Neuronal stem cell (in vitro differentiated cells): ENCODE measurements at regions not wholly inside any gene's neighbourhood (a gene's known extent, or its start where the extent isn't known, plus 50 kb on each side); places are given as distances from the start of the nearest gene placed in this dataset.

ENCODE experiments used
- DNase-seq: peaks from one replicate; pipeline ENCODE4 v3.0.0-alpha.2; 2013; ENCODE audit warnings: low spot score
- H2AFZ ChIP-seq: one replicate; pipeline ENCODE4 v1.6.1; 2013; ENCODE audit warnings: mild to moderate bottlenecking, low read length, inconsistent platforms
- H2AK5ac ChIP-seq: 2 replicates; pipeline ENCODE4 v1.6.1; 2013; ENCODE audit warnings: low read depth, mild to moderate bottlenecking, inconsistent platforms, low read length, moderate library complexity, mixed read lengths
- H2BK120ac ChIP-seq: 2 replicates; pipeline ENCODE4 v1.6.1; 2013; ENCODE audit warnings: low read depth, mild to moderate bottlenecking, inconsistent platforms, low read length, moderate library complexity, mixed read lengths
- H2BK12ac ChIP-seq: one replicate; pipeline ENCODE4 v1.6.1; 2013; ENCODE audit warnings: low read length, inconsistent platforms
- H2BK15ac ChIP-seq: 2 replicates; pipeline ENCODE4 v1.6.1; 2013; ENCODE audit warnings: mild to moderate bottlenecking, low read length, inconsistent platforms, mixed read lengths
- H2BK5ac ChIP-seq: one replicate; pipeline ENCODE4 v1.6.1; 2013; ENCODE audit warnings: inconsistent platforms, mild to moderate bottlenecking, low read length, moderate library complexity
- H3K14ac ChIP-seq: one replicate; pipeline ENCODE4 v1.6.1; 2013; ENCODE audit warnings: low read length, inconsistent platforms
- H3K18ac ChIP-seq: 2 replicates; pipeline ENCODE4 v1.6.1; 2013; ENCODE audit warnings: low read length, inconsistent platforms
- H3K23ac ChIP-seq: 2 replicates; pipeline ENCODE4 v1.6.1; 2013; ENCODE audit warnings: low read depth, mild to moderate bottlenecking, mixed read lengths, low read length, inconsistent platforms; ENCODE audit not compliant: poor library complexity
- H3K27ac ChIP-seq: replicated peaks from 3 replicates; pipeline ENCODE4 v1.5.1; 2013; ENCODE audit warnings: low read length, inconsistent platforms
- H3K27me3 ChIP-seq, 3 experiments: 2 replicates each; pipeline ENCODE4 v1.6.1; 2013; ENCODE audit warnings: low read length in 3 of 3, mild to moderate bottlenecking in 2 of 3, inconsistent platforms in 1 of 3, low read depth in 1 of 3, mixed read lengths in 1 of 3, moderate library complexity in 1 of 3; ENCODE audit not compliant: control insufficient read depth in 3 of 3, insufficient read depth in 3 of 3
- H3K36me3 ChIP-seq, 2 donors: replicated peaks in 1 of 2; 2 replicates each; pipeline ENCODE4 v1.6.1; 2013; ENCODE audit warnings: low read length in 2 of 2; ENCODE audit not compliant: control insufficient read depth in 2 of 2, insufficient read depth in 2 of 2
- H3K4ac ChIP-seq: 2 replicates; pipeline ENCODE4 v1.6.1; 2013; ENCODE audit warnings: inconsistent platforms, mild to moderate bottlenecking, low read length, moderate library complexity
- H3K4me1 ChIP-seq, 2 donors: 1 replicate in 1 of 2; 2 replicates in 1 of 2; pipeline ENCODE4 v1.6.1; 2013; ENCODE audit warnings: low read length in 2 of 2, low read depth in 1 of 2; ENCODE audit not compliant: control insufficient read depth in 2 of 2, insufficient read depth in 1 of 2
- H3K4me2 ChIP-seq: one replicate; pipeline ENCODE4 v1.6.1; 2013; ENCODE audit warnings: mild to moderate bottlenecking, low read length, inconsistent platforms; ENCODE audit not compliant: insufficient read depth, poor library complexity, severe bottlenecking
- H3K4me3 ChIP-seq, 2 donors: 2 replicates each; pipeline ENCODE4 v1.5.1; 2013; ENCODE audit warnings: low read length in 2 of 2, mild to moderate bottlenecking in 2 of 2, inconsistent platforms in 1 of 2, moderate library complexity in 1 of 2
- H3K79me1 ChIP-seq: one replicate; pipeline ENCODE4 v1.6.1; 2013; ENCODE audit warnings: low read depth, mild to moderate bottlenecking, inconsistent platforms, low read length, moderate library complexity
- H3K9ac ChIP-seq: one replicate; pipeline ENCODE4 v1.6.1; 2013; ENCODE audit warnings: mild to moderate bottlenecking, low read depth, low read length, inconsistent platforms; ENCODE audit not compliant: poor library complexity
- H3K9me3 ChIP-seq, 2 donors: replicated peaks in 1 of 2; 2 replicates each; pipeline versions ENCODE3 to v1.6.1; 2013; ENCODE audit warnings: low read length in 2 of 2, mild to moderate bottlenecking in 2 of 2, inconsistent platforms in 1 of 2, low read depth in 1 of 2, mixed read lengths in 1 of 2, moderate library complexity in 1 of 2; ENCODE audit not compliant: control insufficient read depth in 2 of 2, insufficient read depth in 1 of 2
- H4K8ac ChIP-seq: one replicate; pipeline ENCODE4 v1.6.1; 2013; ENCODE audit warnings: low read depth, mild to moderate bottlenecking, inconsistent platforms, low read length, moderate library complexity
- H4K91ac ChIP-seq: one replicate; pipeline ENCODE4 v1.6.1; 2013; ENCODE audit warnings: low read length, low read depth, mild to moderate bottlenecking, inconsistent platforms; ENCODE audit not compliant: poor library complexity
- WGBS, 2 donors: extraction: QIAGEN DNeasy Blood & Tissue Kit; methylation state at CpG; one replicate each; pipeline ENCODE4 v1.1.7; 2013; ENCODE audit warnings: missing lambda C conversion rate in 2 of 2, mixed read lengths in 1 of 2; ENCODE audit not compliant: insufficient read length in 2 of 2, insufficient replicate concordance in 1 of 2; ENCODE audit errors: extremely low coverage in 2 of 2; 5-methylcytosine and 5-hydroxymethylcytosine counted together

- no peak overlapping the region for H3K18ac ChIP-seq
- no peak overlapping the region for H2BK5ac ChIP-seq
- H4K8ac ChIP-seq: no peak overlapping the region
- H3K79me1 ChIP-seq: no peaks in the 10 kb centered on the region
- no peak overlapping the region for H2BK12ac ChIP-seq
- H3K27ac ChIP-seq: no peak overlapping the region
- no peak overlapping the region for H3K23ac ChIP-seq
- peaks cover 0 to 2% of the 10 kb centered on the region in 2 donors for H3K4me1 ChIP-seq
- WGBS, 2 donors: no CpG with 5 or more reads among the region's 2 CpGs
- H3K9ac ChIP-seq: no peak overlapping the region
- DNase-seq: no peak
- no peak overlapping the region for H3K4ac ChIP-seq
- no peak overlapping the region for H3K4me2 ChIP-seq
- no peak overlapping the region for H3K14ac ChIP-seq
- no peak overlapping the region for H2BK15ac ChIP-seq
- no peak overlapping the region for H3K4me3 ChIP-seq
- no peak overlapping the region for H2BK120ac ChIP-seq
- H3K36me3 ChIP-seq: no peaks in the 10 kb centered on the region
- H4K91ac ChIP-seq: no peak overlapping the region
- no peak overlapping the region for H2AK5ac ChIP-seq
- peaks cover 0 to 1% (median 0%) of the 10 kb centered on the region in 3 experiments for H3K27me3 ChIP-seq
- no peaks in the 10 kb centered on the region for H3K9me3 ChIP-seq
- H2AFZ ChIP-seq: no peak overlapping the region
These were observed 114.2 kb upstream of the DGKB start for GRCh38 chr7:15016766-15017165.

- H3K18ac ChIP-seq: no peak overlapping the region
- no peak overlapping the region for H4K91ac ChIP-seq
- no CpG with 5 or more reads among the region's 4 CpGs for whole genome bisulfite sequencing, 2 donors
- no peak overlapping the region for H2BK120ac ChIP-seq
- no peak overlapping the region for H2BK12ac ChIP-seq
- H3K23ac ChIP-seq: no peak overlapping the region
- H3K9ac ChIP-seq: no peak overlapping the region
- H3K4me2 ChIP-seq: no peak overlapping the region
- H2BK5ac ChIP-seq: no peak overlapping the region
- H3K9me3 ChIP-seq: no peaks in the 10 kb centered on the region
- H4K8ac ChIP-seq: no peak overlapping the region
- no peak overlapping the region for H3K14ac ChIP-seq
- DNase-seq: no peak
- no peak overlapping the region for H2AK5ac ChIP-seq
- peaks cover 0 to 1% (median 0%) of the 10 kb centered on the region in 3 experiments for H3K27me3 ChIP-seq
- H3K79me1 ChIP-seq: no peaks in the 10 kb centered on the region
- H3K36me3 ChIP-seq: no peaks in the 10 kb centered on the region
- no peak overlapping the region for H3K4me3 ChIP-seq
- no peak overlapping the region for H2AFZ ChIP-seq
- peaks cover 0 to 2% of the 10 kb centered on the region in 2 donors for H3K4me1 ChIP-seq
- H2BK15ac ChIP-seq: no peak overlapping the region
- no peak overlapping the region for H3K4ac ChIP-seq
- no peak overlapping the region for H3K27ac ChIP-seq
These were observed 113.7 kb upstream of the DGKB start for GRCh38 chr7:15016315-15016667.

- Histone ChIP-seq H3K23ac (no peak overlapping the region), H3K9ac (no peak overlapping the region), H2BK15ac (no peak overlapping the region), H3K18ac (no peak overlapping the region), H4K91ac (no peak overlapping the region), H3K27ac (no peak overlapping the region), H2BK12ac (no peak overlapping the region), H3K27me3 (peaks cover 0 to 1% (median 0%) of the 10 kb centered on the region in 3 experiments), H3K36me3 (no peaks in the 10 kb centered on the region), H3K4me1 (peaks cover 0 to 2% of the 10 kb centered on the region in 2 donors), H2BK5ac (no peak overlapping the region), H2AK5ac (no peak overlapping the region), H3K79me1 (no peaks in the 10 kb centered on the region), H3K4me2 (peak overlapping the region; percentile 45), H2AFZ (peak overlapping the region; percentile 85), H4K8ac (no peak overlapping the region), H3K14ac (no peak overlapping the region), H2BK120ac (no peak overlapping the region), H3K4ac (no peak overlapping the region), H3K4me3 (no peak overlapping the region), H3K9me3 (no peaks in the 10 kb centered on the region)
- DNase-seq: peak; percentile 62
- no CpG with 5 or more reads among the region's 8 CpGs for WGBS, 2 donors
These were observed 113.2 kb upstream of the DGKB start for GRCh38 chr7:15015545-15016314.

- no peak overlapping the region for H3K18ac ChIP-seq
- H3K23ac ChIP-seq: no peak overlapping the region
- H3K4me3 ChIP-seq: no peak overlapping the region
- no peaks in the 10 kb centered on the region for H3K9me3 ChIP-seq
- no peak overlapping the region for H4K91ac ChIP-seq
- H3K4me2 ChIP-seq: no peak overlapping the region
- H3K27ac ChIP-seq: no peak overlapping the region
- H3K9ac ChIP-seq: no peak overlapping the region
- no peak overlapping the region for H2AK5ac ChIP-seq
- WGBS, 2 donors: no CpG with 5 or more reads among the region's 4 CpGs
- no peak overlapping the region for H2BK120ac ChIP-seq
- no peak overlapping the region for H4K8ac ChIP-seq
- H2BK15ac ChIP-seq: no peak overlapping the region
- no peak overlapping the region for H2AFZ ChIP-seq
- peaks cover 0 to 2% of the 10 kb centered on the region in 2 donors for H3K4me1 ChIP-seq
- no peaks in the 10 kb centered on the region for H3K79me1 ChIP-seq
- no peaks in the 10 kb centered on the region for H3K36me3 ChIP-seq
- no peak overlapping the region for H3K4ac ChIP-seq
- peaks cover 0 to 1% (median 0%) of the 10 kb centered on the region in 3 experiments for H3K27me3 ChIP-seq
- no peak for DNase-seq
- H3K14ac ChIP-seq: no peak overlapping the region
- H2BK12ac ChIP-seq: no peak overlapping the region
- H2BK5ac ChIP-seq: no peak overlapping the region
These were observed 109.6 kb upstream of the DGKB start for GRCh38 chr7:15012135-15012534.
